ENCODE measurements at regions not wholly inside any gene's neighbourhood (a gene's known extent, or its start where the extent isn't known, plus 50 kb on each side); places are given as distances from the start of the nearest gene placed in this dataset.

GRCh38 chr6:19142275-19142674, 694.9 kb upstream of the ID4 start:
- TF ChIP-seq CTCF (conservative IDR thresholded peaks at IDR 0.05; ENCODE audit: low read depth, low read length) (no peak), RAD21 (IDR thresholded peaks at IDR 0.05; ENCODE audit: low read length) (no peak), RCOR1 (IDR thresholded peaks at IDR 0.05; ENCODE audit: insufficient replicate concordance, low read length) (no peak), POLR2A (IDR thresholded peaks at IDR 0.05; ENCODE audit: low read depth, low read length) (no peak), CEBPB (IDR thresholded peaks at IDR 0.05; ENCODE audit: low read depth, low read length) (no peak), ELK1 (IDR thresholded peaks at IDR 0.05; ENCODE audit: borderline replicate concordance, low read depth, low read length) (no peak), USF2 (IDR thresholded peaks at IDR 0.05; ENCODE audit: low read depth, low read length) (no peak), SMC3 (IDR thresholded peaks at IDR 0.05; ENCODE audit: low read depth, low read length) (no peak), MXI1 (IDR thresholded peaks at IDR 0.05; ENCODE audit: borderline replicate concordance, low read depth, low read length) (no peak), NFE2L2 (IDR thresholded peaks at IDR 0.05; ENCODE audit: low read depth, low read length) (no peak), MAFK (IDR thresholded peaks at IDR 0.05; ENCODE audit: low read depth, low read length) (no peak), BHLHE40 (IDR thresholded peaks at IDR 0.05; ENCODE audit: low read depth, low read length) (no peak), RFX5 (IDR thresholded peaks at IDR 0.05; ENCODE audit: low read depth, low read length) (no peak), FOS (IDR thresholded peaks at IDR 0.05; ENCODE audit: low read depth, low read length) (no peak)

Measured in IMR-90 (cell line).